ENCODE measurements at regions not wholly inside any gene's neighbourhood (a gene's known extent, or its start where the extent isn't known, plus 50 kb on each side); places are given as distances from the start of the nearest gene placed in this dataset.

- H3K4me3 ChIP-seq (ENCODE audit: low read depth, low read length) = no peak overlapping the region
- TF ChIP-seq CTCF (IDR thresholded peaks at IDR 0.05; ENCODE audit: low read depth, low read length, missing control alignments) = no peak
- DNase-seq (ENCODE audit: low read depth) = no peak
Measured at GRCh38 chr9:118975736-118976135, 393.5 kb downstream of the BRINP1 start.

- DNase-seq (ENCODE audit: low read depth) = no peak
- H3K4me3 ChIP-seq (ENCODE audit: low read depth, low read length) = no peak overlapping the region
- no peak for TF ChIP-seq CTCF (IDR thresholded peaks at IDR 0.05; ENCODE audit: low read depth, low read length, missing control alignments)
Measured at GRCh38 chr9:118976160-118976559, 393.1 kb downstream of the BRINP1 start.

- H3K4me3 ChIP-seq (ENCODE audit: low read depth, low read length) = no peak overlapping the region
- no peak for DNase-seq (ENCODE audit: low read depth)
- TF ChIP-seq CTCF (IDR thresholded peaks at IDR 0.05; ENCODE audit: low read depth, low read length, missing control alignments) = no peak
Measured at GRCh38 chr9:118984607-118985006, 384.6 kb downstream of the BRINP1 start.

GRCh38 chr9:118985851-118986250, 383.4 kb downstream of the BRINP1 start:
- DNase-seq (ENCODE audit: low read depth) = no peak
- no peak for TF ChIP-seq CTCF (IDR thresholded peaks at IDR 0.05; ENCODE audit: low read depth, low read length, missing control alignments)
- H3K4me3 ChIP-seq (ENCODE audit: low read depth, low read length) = no peak overlapping the region

GRCh38 chr9:118987167-118987566, 382.1 kb downstream of the BRINP1 start:
- no peak overlapping the region for H3K4me3 ChIP-seq (ENCODE audit: low read depth, low read length)
- no peak for DNase-seq (ENCODE audit: low read depth)
- TF ChIP-seq CTCF (IDR thresholded peaks at IDR 0.05; ENCODE audit: low read depth, low read length, missing control alignments) = no peak

- no peak for DNase-seq (ENCODE audit: low read depth)
- H3K4me3 ChIP-seq (ENCODE audit: low read depth, low read length) = no peak overlapping the region
- no peak for TF ChIP-seq CTCF (IDR thresholded peaks at IDR 0.05; ENCODE audit: low read depth, low read length, missing control alignments)
Measured at GRCh38 chr9:118990949-118991348, 378.3 kb downstream of the BRINP1 start.

- DNase-seq (ENCODE audit: low read depth) = no peak
- TF ChIP-seq CTCF (IDR thresholded peaks at IDR 0.05; ENCODE audit: low read depth, low read length, missing control alignments) = no peak
- H3K4me3 ChIP-seq (ENCODE audit: low read depth, low read length) = no peak overlapping the region
Measured at GRCh38 chr9:118991366-118992285, 377.6 kb downstream of the BRINP1 start.
